Endodermal cell (in vitro differentiated cells): ENCODE measurements at regions not wholly inside any gene's neighbourhood (a gene's known extent, or its start where the extent isn't known, plus 50 kb on each side); places are given as distances from the start of the nearest gene placed in this dataset.

Experiments used
- DNase-seq: peaks from one replicate; pipeline ENCODE4 v3.0.0-alpha.2; 2017
- H3K27ac ChIP-seq: 2 replicates; pipeline ENCODE4 v1.5.1; 2013; ENCODE audit warnings: mild to moderate bottlenecking, low read depth, low read length, moderate library complexity
- H3K27me3 ChIP-seq: 2 replicates; pipeline ENCODE4 v1.6.1; 2013; ENCODE audit warnings: mild to moderate bottlenecking, low read length, moderate library complexity; ENCODE audit not compliant: insufficient read depth, control insufficient read depth, poor library complexity, severe bottlenecking
- H3K36me3 ChIP-seq: 2 replicates; pipeline ENCODE4 v1.7.0; 2013; ENCODE audit warnings: mild to moderate bottlenecking, low read length, moderate library complexity; ENCODE audit not compliant: control insufficient read depth, insufficient read depth
- H3K4me1 ChIP-seq: one replicate; pipeline ENCODE4 v1.7.0; 2013; ENCODE audit warnings: low read length; ENCODE audit not compliant: control insufficient read depth, insufficient read depth
- H3K4me3 ChIP-seq: 2 replicates; pipeline ENCODE4 v1.5.1; 2013; ENCODE audit warnings: mild to moderate bottlenecking, low read length, moderate library complexity
- H3K9ac ChIP-seq: 2 replicates; pipeline ENCODE4 v1.6.1; 2013; ENCODE audit warnings: mild to moderate bottlenecking, low read length, moderate library complexity; ENCODE audit not compliant: poor library complexity, severe bottlenecking; ENCODE audit errors: extremely low read depth
- H3K9me3 ChIP-seq: 2 replicates; pipeline ENCODE4 v1.6.1; 2013; ENCODE audit warnings: mild to moderate bottlenecking, low read length, moderate library complexity; ENCODE audit not compliant: control insufficient read depth
- H3K27ac Mint-ChIP-seq: 2 replicates; pipeline ENCODE4 v1.8.0; 2020; ENCODE audit warnings: mixed read lengths
- H3K27me3 Mint-ChIP-seq: 2 replicates; pipeline ENCODE4 v1.8.0; 2021; ENCODE audit warnings: mild to moderate bottlenecking, mixed read lengths; ENCODE audit not compliant: insufficient read depth
- H3K36me3 Mint-ChIP-seq: 2 replicates; pipeline ENCODE4 v1.8.0; 2020; ENCODE audit warnings: low read depth, mixed read lengths
- H3K4me1 Mint-ChIP-seq: 2 replicates; pipeline ENCODE4 v1.8.0; 2020; ENCODE audit warnings: mixed read lengths
- H3K4me3 Mint-ChIP-seq: 2 replicates; pipeline ENCODE4 v1.8.0; 2020; ENCODE audit warnings: mild to moderate bottlenecking, moderate library complexity, mixed read lengths
- H3K9me3 Mint-ChIP-seq: 2 replicates; pipeline ENCODE4 v1.8.0; 2020; ENCODE audit warnings: mild to moderate bottlenecking, mixed read lengths
- WGBS, 2 experiments: methylation state at CpG; one replicate each; pipeline versions ENCODE4 v1.1.5 to v1.1.7; 2013; ENCODE audit warnings: missing lambda C conversion rate in 2 of 2, mixed read lengths in 1 of 2; ENCODE audit not compliant: insufficient coverage in 1 of 2, insufficient read length in 1 of 2; 5-methylcytosine and 5-hydroxymethylcytosine counted together
- TF ChIP-seq, protein P1 (sequence below): fragments of 200-600 bp; sonication (generic); conservative IDR thresholded peaks from 2 replicates; pipeline ENCODE4 v1.5.0; 2021; ENCODE audit warnings: antibody characterized with exemption, mild to moderate bottlenecking

DNA sequence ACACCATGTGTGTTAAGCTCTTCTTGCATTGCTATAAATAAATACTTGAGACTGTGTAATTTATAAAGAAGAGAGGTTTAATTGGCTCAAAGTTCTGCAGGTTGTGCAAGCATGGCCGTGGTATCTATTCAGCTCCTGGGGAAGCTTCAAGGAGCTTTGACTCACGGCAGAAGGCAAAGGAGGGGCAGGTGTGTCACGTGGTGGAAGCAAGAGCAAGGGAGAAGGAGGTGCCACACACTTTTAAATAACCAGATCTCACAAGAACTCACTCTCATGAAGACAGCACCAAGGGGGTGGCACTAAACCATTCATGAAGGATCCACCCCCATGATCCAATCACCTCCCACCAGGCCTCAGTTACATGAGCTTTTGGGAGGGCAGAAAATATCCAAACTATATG, 193.7 kb downstream of the ERMARD start:
- Mint-ChIP-seq H3K4me3 (no peak overlapping the region), H3K27ac (no peak overlapping the region), H3K27me3 (peaks cover 6% of the 10 kb centered on the region), H3K4me1 (no peaks in the 10 kb centered on the region), H3K9me3 (peaks cover 4% of the 10 kb centered on the region), H3K36me3 (no peaks in the 10 kb centered on the region)
- no peak for DNase-seq
- Histone ChIP-seq H3K27me3 (no peaks in the 10 kb centered on the region), H3K4me3 (no peak overlapping the region), H3K4me1 (peaks cover 5% of the 10 kb centered on the region), H3K9ac (no peak overlapping the region), H3K27ac (no peak overlapping the region), H3K36me3 (no peaks in the 10 kb centered on the region), H3K9me3 (peaks cover 16% of the 10 kb centered on the region)
- TF ChIP-seq, protein P1, sequence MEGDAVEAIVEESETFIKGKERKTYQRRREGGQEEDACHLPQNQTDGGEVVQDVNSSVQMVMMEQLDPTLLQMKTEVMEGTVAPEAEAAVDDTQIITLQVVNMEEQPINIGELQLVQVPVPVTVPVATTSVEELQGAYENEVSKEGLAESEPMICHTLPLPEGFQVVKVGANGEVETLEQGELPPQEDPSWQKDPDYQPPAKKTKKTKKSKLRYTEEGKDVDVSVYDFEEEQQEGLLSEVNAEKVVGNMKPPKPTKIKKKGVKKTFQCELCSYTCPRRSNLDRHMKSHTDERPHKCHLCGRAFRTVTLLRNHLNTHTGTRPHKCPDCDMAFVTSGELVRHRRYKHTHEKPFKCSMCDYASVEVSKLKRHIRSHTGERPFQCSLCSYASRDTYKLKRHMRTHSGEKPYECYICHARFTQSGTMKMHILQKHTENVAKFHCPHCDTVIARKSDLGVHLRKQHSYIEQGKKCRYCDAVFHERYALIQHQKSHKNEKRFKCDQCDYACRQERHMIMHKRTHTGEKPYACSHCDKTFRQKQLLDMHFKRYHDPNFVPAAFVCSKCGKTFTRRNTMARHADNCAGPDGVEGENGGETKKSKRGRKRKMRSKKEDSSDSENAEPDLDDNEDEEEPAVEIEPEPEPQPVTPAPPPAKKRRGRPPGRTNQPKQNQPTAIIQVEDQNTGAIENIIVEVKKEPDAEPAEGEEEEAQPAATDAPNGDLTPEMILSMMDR, result no peak
- 50 to 56% methylated on average over 1 to 3 of the region's 3 CpGs for WGBS, 2 experiments

DNA sequence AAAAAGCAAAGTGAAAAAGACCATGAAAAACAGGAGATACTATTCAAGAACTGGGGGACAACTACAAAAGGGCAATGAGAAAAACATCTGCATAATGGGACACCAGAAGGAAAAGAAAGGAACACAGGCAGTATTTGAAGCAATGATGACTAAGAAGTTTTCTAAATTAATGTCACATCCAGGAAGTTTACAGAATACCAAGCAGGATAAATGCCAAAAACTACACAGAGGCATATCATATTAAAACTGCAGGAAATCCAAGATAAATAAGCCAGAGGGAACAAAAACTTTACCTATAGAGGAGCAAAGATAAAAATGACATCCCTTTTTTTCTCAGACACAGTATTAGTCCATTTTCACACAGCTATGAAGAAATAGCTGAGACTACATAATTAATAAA, 193.0 kb downstream of the ERMARD start:
- Mint-ChIP-seq H3K27ac (no peak overlapping the region), H3K27me3 (peaks cover 6% of the 10 kb centered on the region), H3K4me3 (no peak overlapping the region), H3K9me3 (peaks cover 4% of the 10 kb centered on the region), H3K36me3 (no peaks in the 10 kb centered on the region), H3K4me1 (no peaks in the 10 kb centered on the region)
- peaks cover 5% of the 10 kb centered on the region for H3K4me1 ChIP-seq
- peaks cover 16% of the 10 kb centered on the region for H3K9me3 ChIP-seq
- H3K9ac ChIP-seq, result no peak overlapping the region
- H3K27ac ChIP-seq, result no peak overlapping the region
- H3K36me3 ChIP-seq, result no peaks in the 10 kb centered on the region
- H3K4me3 ChIP-seq, result no peak overlapping the region
- TF ChIP-seq, protein P1, result no peak
- H3K27me3 ChIP-seq, result no peaks in the 10 kb centered on the region
- DNase-seq, result no peak

DNA sequence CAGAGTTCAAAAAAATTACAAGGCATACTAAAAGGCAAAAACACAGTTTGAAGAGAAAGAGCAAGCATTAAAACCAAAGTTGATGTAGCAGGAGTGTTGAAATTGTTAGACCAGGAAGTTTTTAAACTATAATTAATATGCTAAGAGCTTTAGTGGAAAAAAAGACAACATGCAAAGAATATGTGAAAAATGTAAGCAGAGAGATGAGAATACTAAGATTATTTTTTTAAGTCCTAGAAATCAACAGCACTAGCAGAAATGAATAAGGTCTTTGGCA, 192.6 kb downstream of the ERMARD start:
- H3K27ac Mint-ChIP-seq, result no peak overlapping the region
- H3K4me1 Mint-ChIP-seq, result no peaks in the 10 kb centered on the region
- no peaks in the 10 kb centered on the region for H3K36me3 Mint-ChIP-seq
- H3K4me3 Mint-ChIP-seq, result no peak overlapping the region
- H3K9me3 Mint-ChIP-seq, result peaks cover 4% of the 10 kb centered on the region
- DNase-seq, result no peak
- Histone ChIP-seq H3K9ac (no peak overlapping the region), H3K27me3 (no peaks in the 10 kb centered on the region), H3K36me3 (no peaks in the 10 kb centered on the region), H3K4me1 (peaks cover 5% of the 10 kb centered on the region), H3K4me3 (no peak overlapping the region), H3K9me3 (peaks cover 16% of the 10 kb centered on the region), H3K27ac (no peak overlapping the region)
- TF ChIP-seq, protein P1, result no peak
- peaks cover 6% of the 10 kb centered on the region for H3K27me3 Mint-ChIP-seq
